ENCODE measurements at regions not wholly inside any gene's neighbourhood (a gene's known extent, or its start where the extent isn't known, plus 50 kb on each side); places are given as distances from the start of the nearest gene placed in this dataset.

DNA sequence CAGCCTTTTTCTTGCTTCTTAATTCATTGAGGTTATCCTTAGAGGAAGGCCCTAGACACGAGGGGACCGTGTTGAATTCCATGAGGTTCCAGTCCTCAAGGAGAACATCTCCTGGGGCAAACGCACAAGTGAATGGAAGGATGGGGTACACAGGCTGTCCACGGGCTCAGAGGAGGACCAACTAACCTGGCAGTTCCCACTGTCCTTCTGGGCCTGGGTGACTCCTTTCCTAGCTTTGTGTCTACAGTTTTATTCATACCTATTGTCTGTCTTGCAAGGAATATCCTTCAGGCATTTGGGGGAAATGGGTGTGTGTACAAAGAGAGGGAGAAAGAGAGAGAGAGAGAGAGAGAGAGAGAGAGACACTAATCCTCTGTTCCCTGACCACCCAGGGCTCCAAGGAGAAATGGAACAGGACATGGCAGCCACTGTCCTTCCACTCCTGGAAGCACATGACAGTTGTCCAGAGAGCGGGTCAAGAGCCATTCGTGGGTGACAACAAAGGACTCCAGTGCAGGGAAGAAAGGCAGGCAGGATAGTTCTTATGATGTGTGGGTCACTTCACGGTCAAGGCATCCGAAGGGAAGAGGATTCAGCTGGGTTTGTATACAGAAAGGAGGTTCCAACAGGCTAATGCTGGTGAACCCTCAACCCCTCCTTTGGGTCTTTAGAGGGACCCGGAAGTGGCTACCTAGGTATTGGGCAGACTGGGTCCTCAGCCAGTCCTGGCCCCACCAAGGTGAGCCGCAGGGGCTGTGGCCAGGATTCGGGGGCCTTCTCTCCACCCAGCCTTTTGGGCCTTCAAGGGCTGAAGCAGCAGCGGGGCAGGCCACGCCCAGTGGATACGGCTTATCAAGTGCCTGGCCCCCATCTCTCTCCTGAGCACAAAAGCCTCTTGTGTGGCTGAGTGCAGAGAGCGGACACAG lies 150.6 kb downstream of the MYCN start:
- no peak for TF ChIP-seq CTCF (IDR thresholded peaks at IDR 0.05 in 8 of 11, conservative IDR thresholded peaks at IDR 0.05 in 3 of 11)
- no peak for TF ChIP-seq POLR2A (IDR thresholded peaks at IDR 0.05)
